ENCODE measurements at regions not wholly inside any gene's neighbourhood (a gene's known extent, or its start where the extent isn't known, plus 50 kb on each side); places are given as distances from the start of the nearest gene placed in this dataset.
A peak's percentile ranks its signal among the peaks of the same experiment; 100 is the strongest.

- Histone ChIP-seq H2AK5ac (ENCODE audit: low read depth, low read length) (peak overlapping the region; percentile 78), H3K79me1 (ENCODE audit: low read depth, low read length) (no peaks in the 10 kb centered on the region), H2BK120ac (replicated peaks; ENCODE audit: low read depth, low read length) (peak overlapping the region; percentile 99), H4K20me1 (replicated peaks in 1 of 2; ENCODE audit: control insufficient read depth in 1 of 2, insufficient read depth in 2 of 2, low read length in 2 of 2) (no peaks in the 10 kb centered on the region), H3K27ac (ENCODE audit: low read depth, low read length) (peak overlapping the region; percentile 35; the same call in 1 of the 2 replicates), H3K4me3 (ENCODE audit: extremely low read depth in 1 of 4, insufficient read depth in 2 of 4, low read depth in 3 of 4, low read length in 4 of 4) (no peak overlapping the region; a peak in 1 of 8 replicates), H2AFZ (ENCODE audit: low read length) (no peak overlapping the region), H4K91ac (replicated peaks; ENCODE audit: insufficient read length, low read length) (peak overlapping the region; percentile 94), H3K4ac (replicated peaks; ENCODE audit: insufficient read length, low read depth, low read length) (peak overlapping the region; percentile 73), H3K4me2 (ENCODE audit: insufficient read depth in 1 of 2, low read depth in 2 of 2, low read length in 2 of 2) (peak overlapping the region in 1 of 2 experiments; percentile 5; a peak in 2 of 4 replicates), H2BK20ac (ENCODE audit: low read length) (peak overlapping the region; percentile 100), H4K5ac (ENCODE audit: insufficient read length, low read depth, low read length) (peak overlapping the region; percentile 25), H3K18ac (ENCODE audit: extremely low read depth, low read length) (peak overlapping the region; percentile 76), H3K56ac (replicated peaks; ENCODE audit: insufficient read length, low read depth, low read length) (no peak overlapping the region), H3K79me2 (ENCODE audit: control insufficient read depth in 1 of 2, insufficient read depth in 2 of 2, low read length in 2 of 2) (no peaks in the 10 kb centered on the region), H3K23me2 (ENCODE audit: low read depth, low read length) (no peaks in the 10 kb centered on the region), H2BK15ac (ENCODE audit: low read length) (no peak overlapping the region), H3K14ac (ENCODE audit: insufficient read length) (peak overlapping the region; percentile 9), H2BK5ac (ENCODE audit: low read depth, low read length) (peak overlapping the region; percentile 98), H3K9me3 (ENCODE audit: insufficient read depth in 2 of 2, low read depth in 1 of 2, low read length in 1 of 2) (peaks cover 9 to 11% of the 10 kb centered on the region in 2 experiments), H3K23ac (ENCODE audit: insufficient read length) (no peak overlapping the region), H3K27me3 (replicated peaks in 1 of 4; ENCODE audit: control insufficient read depth in 3 of 4, extremely low read depth in 1 of 4, insufficient read depth in 3 of 4, low read length in 3 of 4) (no peaks in the 10 kb centered on the region), H3K9ac (replicated peaks in 1 of 4; ENCODE audit: extremely low read depth in 1 of 4, low read depth in 3 of 4, low read length in 3 of 4) (no peak overlapping the region), H3K36me3 (ENCODE audit: control insufficient read depth in 2 of 4, insufficient read depth in 4 of 4, low read length in 3 of 4) (peaks cover 0 to 5% (median 1%) of the 10 kb centered on the region in 4 experiments; a peak in 2 of 8 replicates), H3K4me1 (replicated peaks in 1 of 4; ENCODE audit: control insufficient read depth in 3 of 4, insufficient read depth in 4 of 4, low read length in 3 of 4) (peaks cover 15 to 37% (median 32%) of the 10 kb centered on the region in 4 experiments), H4K8ac (ENCODE audit: extremely low read depth, insufficient read depth, low read length) (no peak overlapping the region), H2BK12ac (ENCODE audit: low read depth, low read length) (peak overlapping the region; percentile 97)
- DNase-seq (ENCODE audit: low read depth in 1 of 2, low spot score in 2 of 2) = peak in 1 of 2 experiments; percentile 44
- 88% methylated on average over 10 of the region's 10 CpGs; no CpG with 5 or more reads in 1 of the 2 experiments for WGBS, 2 experiments (ENCODE audit: extremely low coverage in 1 of 2, insufficient coverage in 1 of 2, insufficient read length in 1 of 2, insufficient replicate concordance in 2 of 2, low coverage in 1 of 2, low lambda C conversion rate in 2 of 2, missing lambda C conversion rate in 1 of 2)
- ChIA-PET POLR2A (ENCODE audit: partially characterized antibody) (interaction anchor here (1.3 kb wide), 1 partner anchor 9 kb away, joined by 4 read pairs; no protein-coding TSS in a partner anchor), CTCF (ENCODE audit: partially characterized antibody) (interaction anchor here (1.0 to 1.9 kb wide), 4 partner anchors 13 to 101 kb away, joined by 3 to 4 read pairs (median 4); no protein-coding TSS in a partner anchor)
- no peak for FAIRE-seq
- no peak for TF ChIP-seq USF2 (IDR thresholded peaks at IDR 0.05; ENCODE audit: low read length)
- TF ChIP-seq EGR1 (IDR thresholded peaks at IDR 0.05; ENCODE audit: borderline replicate concordance, low read depth, low read length) = no peak
- no peak for TF ChIP-seq TCF12 (IDR thresholded peaks at IDR 0.05; ENCODE audit: low read depth, low read length)
- no peak for TF ChIP-seq MAFK (IDR thresholded peaks at IDR 0.05; ENCODE audit: low read depth, low read length)
- no peak for TF ChIP-seq SAP30 (IDR thresholded peaks at IDR 0.05; ENCODE audit: insufficient read depth, insufficient replicate concordance, low read length)
- TF ChIP-seq CEBPB (IDR thresholded peaks at IDR 0.05; ENCODE audit: low read depth, low read length) = no peak
- TF ChIP-seq RAD21 (IDR thresholded peaks at IDR 0.05 in 1 of 2, conservative IDR thresholded peaks at IDR 0.05 in 1 of 2; ENCODE audit: low read depth in 2 of 2, low read length in 2 of 2) = no peak
- TF ChIP-seq POU5F1 (IDR thresholded peaks at IDR 0.05; ENCODE audit: low read depth, low read length) = no peak
- TF ChIP-seq GABPA (IDR thresholded peaks at IDR 0.05; ENCODE audit: borderline replicate concordance, insufficient read depth, low read length) = no peak
- no peak for TF ChIP-seq TAF7 (optimal IDR thresholded peaks at IDR 0.05; ENCODE audit: borderline replicate concordance, low read depth, low read length)
Observed at GRCh38 chr14:61102549-61103466, 121.8 kb downstream of the SLC38A6 start.
